A549 (cell line): ENCODE measurements at regions not wholly inside any gene's neighbourhood (a gene's known extent, or its start where the extent isn't known, plus 50 kb on each side); places are given as distances from the start of the nearest gene placed in this dataset.

Experiments
- CTCF ChIP-seq: fragments of >200 bp; sonication (Bioruptor Twin); formaldehyde crosslinking; IDR thresholded peaks from 3 replicates; pipeline ENCODE4 v1.5.1; 2016
- EP300 ChIP-seq, 2 experiments: fragments of >200 bp; sonication (Bioruptor Twin); formaldehyde crosslinking; IDR thresholded peaks; 2 replicates in 1 of 2; 3 replicates in 1 of 2; pipeline ENCODE4 v1.6.1; 2016 to 2017
- FOSL2 ChIP-seq, 2 experiments: fragments of 450-650 bp in 1 of 2; fragments of >200 bp in 1 of 2; sonication (Bioruptor Twin) in 1 of 2; formaldehyde crosslinking; IDR thresholded peaks; 2 replicates each; pipeline versions ENCODE4 v1.5.0 to v1.6.1; 2016 to 2020; ENCODE audit warnings: mild to moderate bottlenecking in 1 of 2, moderate library complexity in 1 of 2
- JUN ChIP-seq, 2 experiments: fragments of >200 bp; sonication (Bioruptor Twin); formaldehyde crosslinking; IDR thresholded peaks; 2 replicates in 1 of 2; 3 replicates in 1 of 2; pipeline ENCODE4 v1.6.1; 2016 to 2017
- KDM1A ChIP-seq: fragments of 200-600 bp; sonication (generic); IDR thresholded peaks from 2 replicates; pipeline ENCODE4 v1.6.1; 2016; ENCODE audit warnings: low read depth, mild to moderate bottlenecking
- NPAS2 ChIP-seq: fragments of 250-450 bp; sonication (Bioruptor Pico); IDR thresholded peaks from 2 replicates; pipeline ENCODE4 v1.8.0; 2022; ENCODE audit warnings: mild to moderate bottlenecking, moderate library complexity, borderline replicate concordance
- POLR2A ChIP-seq: IDR thresholded peaks from 2 replicates; pipeline ENCODE4 v1.6.1; 2012; ENCODE audit warnings: mild to moderate bottlenecking, low read length
- RAD21 ChIP-seq, 2 experiments: fragments of >200 bp in 1 of 2; sonication (Bioruptor Twin) in 1 of 2; formaldehyde crosslinking in 1 of 2; IDR thresholded peaks in 1 of 2; conservative IDR thresholded peaks in 1 of 2; 2 replicates in 1 of 2; 3 replicates in 1 of 2; pipeline ENCODE4 v1.6.1; 2012 to 2018; ENCODE audit warnings: inconsistent platforms in 1 of 2
- SMC3 ChIP-seq: fragments of >200 bp; sonication (Bioruptor Twin); formaldehyde crosslinking; IDR thresholded peaks from 3 replicates; pipeline ENCODE4 v1.6.1; 2018; ENCODE audit warnings: inconsistent platforms
- TF ChIP-seq, protein P1 (sequence below): fragments of 200-600 bp; sonication (generic); IDR thresholded peaks from 2 replicates; pipeline ENCODE4 v1.6.1; 2016; ENCODE audit warnings: antibody characterized with exemption, mild to moderate bottlenecking, moderate library complexity
- TF ChIP-seq, protein P2 (sequence below): IDR thresholded peaks from 2 replicates; pipeline ENCODE4 v1.6.1; 2012

DNA sequence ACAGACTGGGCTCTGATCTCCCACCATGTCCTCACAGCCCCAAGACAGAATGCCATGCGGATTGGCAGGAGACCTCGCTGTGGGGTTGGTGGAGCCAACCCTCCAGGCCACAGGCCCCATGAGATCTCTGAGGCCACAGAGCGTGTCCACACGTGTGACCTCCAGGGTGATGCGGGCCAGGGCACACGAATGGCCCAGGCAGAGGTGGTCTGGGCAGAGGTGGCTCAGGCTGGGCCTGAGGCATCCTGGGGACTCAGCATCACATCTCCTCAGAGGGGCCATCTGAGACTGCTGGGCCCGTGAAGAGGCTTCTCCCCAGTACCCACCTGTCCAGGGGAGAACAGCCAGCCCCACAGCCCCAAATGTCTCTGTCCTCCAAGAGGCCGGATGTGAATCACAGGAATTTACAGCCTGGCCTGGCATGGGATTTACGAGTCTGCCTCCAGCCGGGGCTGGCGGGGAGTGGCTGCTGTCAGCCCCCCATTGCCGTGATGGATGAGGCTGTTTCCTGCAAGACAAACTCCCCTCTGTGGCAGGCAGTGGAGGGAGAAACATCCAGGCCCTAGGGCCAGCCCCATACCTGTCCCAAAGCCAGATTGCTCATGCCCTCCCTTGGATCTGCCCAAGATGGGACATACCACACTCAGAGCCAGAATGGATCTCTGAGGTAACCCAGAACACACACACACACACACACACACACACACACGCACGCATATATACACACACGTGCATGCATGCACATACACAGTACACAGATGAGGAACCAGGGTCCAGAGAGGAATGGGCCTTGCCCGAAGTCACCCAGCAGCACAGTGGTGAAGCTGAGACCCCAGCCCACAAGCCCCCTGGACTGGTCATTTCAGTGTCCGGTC, 208.3 kb downstream of the TBC1D2B start:
- no peak for TF ChIP-seq EP300 (IDR thresholded peaks at IDR 0.05)
- no peak for TF ChIP-seq NPAS2
- TF ChIP-seq CTCF: no peak
- no peak for TF ChIP-seq POLR2A
- no peak for TF ChIP-seq RAD21 (conservative IDR thresholded peaks at IDR 0.05 in 1 of 2, IDR thresholded peaks at IDR 0.05 in 1 of 2)
- no peak for TF ChIP-seq SMC3
- TF ChIP-seq, protein P1, sequence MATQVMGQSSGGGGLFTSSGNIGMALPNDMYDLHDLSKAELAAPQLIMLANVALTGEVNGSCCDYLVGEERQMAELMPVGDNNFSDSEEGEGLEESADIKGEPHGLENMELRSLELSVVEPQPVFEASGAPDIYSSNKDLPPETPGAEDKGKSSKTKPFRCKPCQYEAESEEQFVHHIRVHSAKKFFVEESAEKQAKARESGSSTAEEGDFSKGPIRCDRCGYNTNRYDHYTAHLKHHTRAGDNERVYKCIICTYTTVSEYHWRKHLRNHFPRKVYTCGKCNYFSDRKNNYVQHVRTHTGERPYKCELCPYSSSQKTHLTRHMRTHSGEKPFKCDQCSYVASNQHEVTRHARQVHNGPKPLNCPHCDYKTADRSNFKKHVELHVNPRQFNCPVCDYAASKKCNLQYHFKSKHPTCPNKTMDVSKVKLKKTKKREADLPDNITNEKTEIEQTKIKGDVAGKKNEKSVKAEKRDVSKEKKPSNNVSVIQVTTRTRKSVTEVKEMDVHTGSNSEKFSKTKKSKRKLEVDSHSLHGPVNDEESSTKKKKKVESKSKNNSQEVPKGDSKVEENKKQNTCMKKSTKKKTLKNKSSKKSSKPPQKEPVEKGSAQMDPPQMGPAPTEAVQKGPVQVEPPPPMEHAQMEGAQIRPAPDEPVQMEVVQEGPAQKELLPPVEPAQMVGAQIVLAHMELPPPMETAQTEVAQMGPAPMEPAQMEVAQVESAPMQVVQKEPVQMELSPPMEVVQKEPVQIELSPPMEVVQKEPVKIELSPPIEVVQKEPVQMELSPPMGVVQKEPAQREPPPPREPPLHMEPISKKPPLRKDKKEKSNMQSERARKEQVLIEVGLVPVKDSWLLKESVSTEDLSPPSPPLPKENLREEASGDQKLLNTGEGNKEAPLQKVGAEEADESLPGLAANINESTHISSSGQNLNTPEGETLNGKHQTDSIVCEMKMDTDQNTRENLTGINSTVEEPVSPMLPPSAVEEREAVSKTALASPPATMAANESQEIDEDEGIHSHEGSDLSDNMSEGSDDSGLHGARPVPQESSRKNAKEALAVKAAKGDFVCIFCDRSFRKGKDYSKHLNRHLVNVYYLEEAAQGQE: no peak
- TF ChIP-seq JUN (IDR thresholded peaks at IDR 0.05): no peak
- no peak for TF ChIP-seq KDM1A
- TF ChIP-seq FOSL2 (IDR thresholded peaks at IDR 0.05): no peak
- TF ChIP-seq FOSL2 (CRISPR knock-in tag; IDR thresholded peaks at IDR 0.05): no peak
- TF ChIP-seq, protein P2, sequence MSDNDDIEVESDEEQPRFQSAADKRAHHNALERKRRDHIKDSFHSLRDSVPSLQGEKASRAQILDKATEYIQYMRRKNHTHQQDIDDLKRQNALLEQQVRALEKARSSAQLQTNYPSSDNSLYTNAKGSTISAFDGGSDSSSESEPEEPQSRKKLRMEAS: no peak
